Uterus (tissue), 2 donors: ENCODE measurements at regions not wholly inside any gene's neighbourhood (a gene's known extent, or its start where the extent isn't known, plus 50 kb on each side); places are given as distances from the start of the nearest gene placed in this dataset.

Experiments used
- CTCF ChIP-seq, 4 experiments: fragments of 200-600 bp in 2 of 4; fragments of 450-650 bp in 2 of 4; sonication (generic) in 2 of 4; IDR thresholded peaks; one replicate each; pipeline ENCODE4 v1.5.1; 2016 to 2019; ENCODE audit warnings: antibody characterized with exemption in 4 of 4, mild to moderate bottlenecking in 2 of 4, moderate library complexity in 1 of 4
- POLR2A ChIP-seq, 2 donors: fragments of 450-650 bp; IDR thresholded peaks; one replicate each; pipeline ENCODE4 v1.6.1; 2016; ENCODE audit warnings: antibody characterized with exemption in 2 of 2, mild to moderate bottlenecking in 1 of 2, moderate library complexity in 1 of 2

GRCh38 chr11:115869131-115869530, 364.9 kb upstream of the CADM1 start:
- TF ChIP-seq POLR2A (IDR thresholded peaks at IDR 0.05) (no peak), CTCF (IDR thresholded peaks at IDR 0.05) (no peak)
